Gastrocnemius medialis (tissue), 4 donors: ENCODE measurements at regions not wholly inside any gene's neighbourhood (a gene's known extent, or its start where the extent isn't known, plus 50 kb on each side); places are given as distances from the start of the nearest gene placed in this dataset.

ENCODE experiments used
- CTCF ChIP-seq, 5 experiments: fragments of 450-650 bp in 3 of 5; fragments of 200-600 bp in 2 of 5; sonication (generic) in 2 of 5; IDR thresholded peaks in 4 of 5; conservative IDR thresholded peaks in 1 of 5; 1 replicate in 4 of 5; 2 replicates in 1 of 5; pipeline ENCODE4 v1.5.1; 2016 to 2019; ENCODE audit warnings: antibody characterized with exemption in 5 of 5, mild to moderate bottlenecking in 3 of 5, moderate library complexity in 3 of 5
- POLR2A ChIP-seq, 2 donors: fragments of 450-650 bp; IDR thresholded peaks; one replicate each; pipeline ENCODE4 v1.6.1; 2017; ENCODE audit warnings: antibody characterized with exemption in 2 of 2, mild to moderate bottlenecking in 2 of 2, moderate library complexity in 2 of 2

DNA sequence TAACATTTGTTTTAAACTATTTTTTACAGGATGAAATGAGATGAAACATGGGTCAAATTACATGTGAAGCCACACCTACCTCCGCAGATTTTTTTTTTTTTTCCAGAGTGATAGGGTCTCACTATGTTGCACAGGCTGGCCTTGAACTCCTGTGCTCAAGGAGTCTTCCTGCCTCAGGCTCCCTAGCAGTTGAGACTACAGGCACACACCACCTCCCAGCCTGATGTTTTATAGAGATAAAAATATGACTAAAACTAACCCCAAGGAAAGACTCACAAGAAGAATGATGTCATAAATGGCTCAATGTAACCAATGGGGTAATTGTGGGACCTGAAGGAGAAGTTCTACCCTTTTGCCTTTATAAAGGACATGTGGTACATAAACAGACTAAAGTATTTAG, 52.3 kb upstream of the SOX6 start:
- TF ChIP-seq POLR2A (IDR thresholded peaks at IDR 0.05) = no peak
- no peak for TF ChIP-seq CTCF (IDR thresholded peaks at IDR 0.05 in 4 of 5, conservative IDR thresholded peaks at IDR 0.05 in 1 of 5)
